NCI-H524 (cell line): ENCODE measurements at regions not wholly inside any gene's neighbourhood (a gene's known extent, or its start where the extent isn't known, plus 50 kb on each side); places are given as distances from the start of the nearest gene placed in this dataset.

Experiments used
- DNase-seq, 2 experiments: peaks; one replicate each; lab custom pipeline; 2025; lab: John Stamatoyannopoulos, UW

GRCh38 chr4:59855630-59856352 lies 1344.3 kb upstream of the ADGRL3 start:
- no peak for DNase-seq

- DNase-seq, result no peak
Measured at GRCh38 chr4:59869056-59869455, 1331.1 kb upstream of the ADGRL3 start.

- no peak for DNase-seq
Measured at GRCh38 chr4:59869559-59869958, 1330.6 kb upstream of the ADGRL3 start.

- DNase-seq, result no peak
Measured at GRCh38 chr4:59881632-59882031, 1318.5 kb upstream of the ADGRL3 start.

GRCh38 chr4:59904331-59904730 lies 1295.8 kb upstream of the ADGRL3 start:
- no peak for DNase-seq

- no peak for DNase-seq
Measured at GRCh38 chr4:59920416-59920815, 1279.7 kb upstream of the ADGRL3 start.

- DNase-seq, result no peak
Measured at GRCh38 chr4:59925290-59925689, 1274.8 kb upstream of the ADGRL3 start.

- DNase-seq, result no peak
Measured at GRCh38 chr4:59936566-59936965, 1263.6 kb upstream of the ADGRL3 start.

- no peak for DNase-seq
Measured at GRCh38 chr4:59938166-59938565, 1262.0 kb upstream of the ADGRL3 start.

- no peak for DNase-seq
Measured at GRCh38 chr4:59945277-59945676, 1254.8 kb upstream of the ADGRL3 start.

GRCh38 chr4:59945716-59946115 lies 1254.4 kb upstream of the ADGRL3 start:
- DNase-seq, result no peak

- no peak for DNase-seq
Measured at GRCh38 chr4:59956366-59956765, 1243.8 kb upstream of the ADGRL3 start.

- no peak for DNase-seq
Measured at GRCh38 chr4:59960143-59960542, 1240.0 kb upstream of the ADGRL3 start.

- no peak for DNase-seq
Measured at GRCh38 chr4:59966758-59967157, 1233.4 kb upstream of the ADGRL3 start.

GRCh38 chr4:59968796-59969195 lies 1231.3 kb upstream of the ADGRL3 start:
- DNase-seq, result no peak

- DNase-seq, result no peak
Measured at GRCh38 chr4:59969909-59970308, 1230.2 kb upstream of the ADGRL3 start.

- no peak for DNase-seq
Measured at GRCh38 chr4:59971952-59972351, 1228.2 kb upstream of the ADGRL3 start.

- DNase-seq, result no peak
Measured at GRCh38 chr4:59973492-59973891, 1226.6 kb upstream of the ADGRL3 start.

GRCh38 chr4:59979061-59979460 lies 1221.1 kb upstream of the ADGRL3 start:
- DNase-seq, result no peak

GRCh38 chr4:59983852-59984251 lies 1216.3 kb upstream of the ADGRL3 start:
- no peak for DNase-seq

- DNase-seq, result no peak
Measured at GRCh38 chr4:59987289-59987688, 1212.8 kb upstream of the ADGRL3 start.

GRCh38 chr4:59994118-59994517 lies 1206.0 kb upstream of the ADGRL3 start:
- DNase-seq, result peak in 1 of 2 experiments; percentile 1

- no peak for DNase-seq
Measured at GRCh38 chr4:60002603-60003337, 1197.4 kb upstream of the ADGRL3 start.
